ENCODE measurements at regions not wholly inside any gene's neighbourhood (a gene's known extent, or its start where the extent isn't known, plus 50 kb on each side); places are given as distances from the start of the nearest gene placed in this dataset.

DNA sequence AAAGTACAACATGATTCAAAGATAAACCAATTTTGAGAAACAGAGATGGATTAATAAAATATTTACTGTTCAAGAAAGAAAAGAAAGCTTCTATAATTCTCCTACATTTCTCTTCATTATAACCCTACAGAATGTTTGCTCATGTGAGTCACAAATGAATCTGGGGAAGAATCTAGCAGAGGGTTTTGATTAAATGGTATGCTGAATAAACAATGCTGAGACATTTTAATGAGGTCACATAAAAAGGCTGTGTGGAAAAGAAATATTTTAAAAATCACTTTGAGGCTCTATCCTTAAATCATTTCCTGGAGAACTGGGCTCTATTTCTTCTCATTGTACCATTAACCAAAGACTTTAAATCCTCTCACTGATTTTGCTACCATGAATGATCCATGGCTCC, 727.7 kb downstream of the NTRK3 start:
- TF ChIP-seq BRCA1 (IDR thresholded peaks at IDR 0.05; ENCODE audit: low read depth, low read length): no peak
- no peak for TF ChIP-seq ASH2L (IDR thresholded peaks at IDR 0.05; ENCODE audit: low read length)
- no peak for TF ChIP-seq CREB1 (IDR thresholded peaks at IDR 0.05)
- TF ChIP-seq SP1 (IDR thresholded peaks at IDR 0.05; ENCODE audit: low read depth, low read length): no peak
- TF ChIP-seq RAD21 (IDR thresholded peaks at IDR 0.05 in 1 of 2, conservative IDR thresholded peaks at IDR 0.05 in 1 of 2; ENCODE audit: low read depth in 2 of 2, low read length in 2 of 2): no peak
- TF ChIP-seq SIN3A (conservative IDR thresholded peaks at IDR 0.05 in 1 of 2, IDR thresholded peaks at IDR 0.05 in 1 of 2; ENCODE audit: low read depth in 1 of 2, low read length in 2 of 2): no peak
- no peak for TF ChIP-seq CTCF (IDR thresholded peaks at IDR 0.05; ENCODE audit: control extremely low read depth in 1 of 3, insufficient read depth in 1 of 3, low read depth in 1 of 3, low read length in 3 of 3)
